HG03196 (cell line): ENCODE measurements at regions not wholly inside any gene's neighbourhood (a gene's known extent, or its start where the extent isn't known, plus 50 kb on each side); places are given as distances from the start of the nearest gene placed in this dataset.

Experiments used
- ATAC-seq: cut with Tn5 transposase; IDR thresholded peaks from one replicate; pipeline ENCODE4 v1.9.1; 2021; ENCODE audit not compliant: unreplicated experiment

GRCh38 chr10:36704124-36704523 lies 421.3 kb upstream of the ANKRD30A start:
- no peak for ATAC-seq

GRCh38 chr10:36703179-36703578 lies 422.2 kb upstream of the ANKRD30A start:
- no peak for ATAC-seq

- ATAC-seq = no peak
Measured at GRCh38 chr10:36700123-36700522, 425.3 kb upstream of the ANKRD30A start.

GRCh38 chr10:36692759-36693158 lies 432.6 kb upstream of the ANKRD30A start:
- ATAC-seq = no peak

- ATAC-seq = no peak
Measured at GRCh38 chr10:36688717-36689116, 436.7 kb upstream of the ANKRD30A start.

GRCh38 chr10:36683421-36683820 lies 442.0 kb upstream of the ANKRD30A start:
- ATAC-seq = no peak

- ATAC-seq = no peak
Measured at GRCh38 chr10:36681751-36682632, 443.4 kb upstream of the ANKRD30A start.

GRCh38 chr10:36679554-36679953 lies 445.8 kb upstream of the ANKRD30A start:
- ATAC-seq = no peak

- ATAC-seq = no peak
Measured at GRCh38 chr10:36677431-36677768, 448.0 kb upstream of the ANKRD30A start.

- no peak for ATAC-seq
Measured at GRCh38 chr10:36676756-36677430, 448.5 kb upstream of the ANKRD30A start.

- no peak for ATAC-seq
Measured at GRCh38 chr10:36676321-36676720, 449.1 kb upstream of the ANKRD30A start.

- no peak for ATAC-seq
Measured at GRCh38 chr10:36675458-36675880, 449.9 kb upstream of the ANKRD30A start.

GRCh38 chr10:36671607-36672006 lies 453.8 kb upstream of the ANKRD30A start:
- no peak for ATAC-seq

- no peak for ATAC-seq
Measured at GRCh38 chr10:36670621-36671402, 454.6 kb upstream of the ANKRD30A start.

GRCh38 chr10:36669615-36670352 lies 455.6 kb upstream of the ANKRD30A start:
- no peak for ATAC-seq

- ATAC-seq = no peak
Measured at GRCh38 chr10:36666451-36666850, 458.9 kb upstream of the ANKRD30A start.

- ATAC-seq = no peak
Measured at GRCh38 chr10:36662571-36662970, 462.8 kb upstream of the ANKRD30A start.

- ATAC-seq = no peak
Measured at GRCh38 chr10:36650274-36650673, 475.1 kb upstream of the ANKRD30A start.

GRCh38 chr10:36647540-36647939 lies 477.9 kb upstream of the ANKRD30A start:
- no peak for ATAC-seq

GRCh38 chr10:36640626-36641025 lies 484.8 kb upstream of the ANKRD30A start:
- no peak for ATAC-seq
